ENCODE measurements at regions not wholly inside any gene's neighbourhood (a gene's known extent, or its start where the extent isn't known, plus 50 kb on each side); places are given as distances from the start of the nearest gene placed in this dataset.
"Not testable (repeated sequence)": the region's sequence is repeated elsewhere in the genome, so short reads cannot be mapped to it uniquely, and the experiment has no call there.

GRCh38 chr2:16816016-16816415, 150.4 kb upstream of the CYRIA start:
- DNase-seq (ENCODE audit: low spot score) = no peak

GRCh38 chr2:16813593-16813992, 148.0 kb upstream of the CYRIA start:
- no peak for DNase-seq (ENCODE audit: low spot score)

GRCh38 chr2:16798472-16798871, 132.8 kb upstream of the CYRIA start:
- no peak for DNase-seq (ENCODE audit: low spot score)

- DNase-seq (ENCODE audit: low spot score) = no peak
These were observed 125.9 kb upstream of the CYRIA start for GRCh38 chr2:16791496-16791895.

GRCh38 chr2:16785149-16785548, 119.5 kb upstream of the CYRIA start:
- DNase-seq (ENCODE audit: low spot score) = no peak

GRCh38 chr2:16784652-16785051, 119.0 kb upstream of the CYRIA start:
- no peak for DNase-seq (ENCODE audit: low spot score)

GRCh38 chr2:16777123-16777870, 111.7 kb upstream of the CYRIA start:
- no peak for DNase-seq (ENCODE audit: low spot score)

- DNase-seq (ENCODE audit: low spot score) = no peak
These were observed 110.2 kb upstream of the CYRIA start for GRCh38 chr2:16775899-16776231.

- no peak for DNase-seq (ENCODE audit: low spot score)
These were observed 109.6 kb upstream of the CYRIA start for GRCh38 chr2:16774980-16775898.

- DNase-seq (ENCODE audit: low spot score) = no peak
These were observed 108.5 kb upstream of the CYRIA start for GRCh38 chr2:16774091-16774490.

- DNase-seq (ENCODE audit: low spot score) = peak; percentile 49
These were observed 107.6 kb upstream of the CYRIA start for GRCh38 chr2:16773080-16773713.

GRCh38 chr2:16767789-16768476, 102.3 kb upstream of the CYRIA start:
- no peak for DNase-seq (ENCODE audit: low spot score)

GRCh38 chr2:16765356-16765755, 99.7 kb upstream of the CYRIA start:
- DNase-seq (ENCODE audit: low spot score) = no peak

- DNase-seq (ENCODE audit: low spot score) = no peak
These were observed 98.9 kb upstream of the CYRIA start for GRCh38 chr2:16764487-16764886.

GRCh38 chr2:16763493-16763899, 97.9 kb upstream of the CYRIA start:
- no peak for DNase-seq (ENCODE audit: low spot score)

- DNase-seq (ENCODE audit: low spot score) = no peak
These were observed 97.4 kb upstream of the CYRIA start for GRCh38 chr2:16763056-16763455.

GRCh38 chr2:16760426-16760825, 94.8 kb upstream of the CYRIA start:
- DNase-seq (ENCODE audit: low spot score) = no peak

- DNase-seq (ENCODE audit: low spot score) = peak; percentile 71
These were observed 91.4 kb upstream of the CYRIA start for GRCh38 chr2:16756831-16757644.

GRCh38 chr2:16755442-16755841, 89.8 kb upstream of the CYRIA start:
- no peak for DNase-seq (ENCODE audit: low spot score)

GRCh38 chr2:16753025-16753424, 87.4 kb upstream of the CYRIA start:
- DNase-seq (ENCODE audit: low spot score) = not testable (repeated sequence)

- DNase-seq (ENCODE audit: low spot score) = not testable (repeated sequence)
These were observed 85.2 kb upstream of the CYRIA start for GRCh38 chr2:16750925-16751214.
